IMR-90 (cell line): ENCODE measurements at regions not wholly inside any gene's neighbourhood (a gene's known extent, or its start where the extent isn't known, plus 50 kb on each side); places are given as distances from the start of the nearest gene placed in this dataset.

Experiments
- ATAC-seq: fragments of 200-7000 bp; cut with Tn5 transposase; 2 replicates; pipeline ENCODE4 v1.9.1; 2020; ENCODE audit warnings: low read depth, mild to moderate bottlenecking, moderate library complexity
- BruUV-seq: library from RNA; stranded (reverse); fragments of 400-500 nt; replicated peaks from 2 replicates; lab custom pipeline; 2021; lab: Mats Ljungman, UMichigan
- CTCF ChIA-PET: fragments of 300-600 bp; formaldehyde crosslinking; extraction: SDS; loops from one replicate; lab custom pipeline; 2021; ENCODE audit warnings: antibody characterized with exemption; lab: Yijun Ruan, JAX
- POLR2A ChIA-PET: fragments of 300-600 bp; sonication (Branson Sonifier 250); formaldehyde crosslinking; loops from one replicate; lab custom pipeline; 2022; ENCODE audit warnings: antibody characterized with exemption; ENCODE audit not compliant: unreplicated experiment; lab: Charles Lee
- DNase-seq: peaks from one replicate; pipeline ENCODE4 v3.0.0; 2013
- H2AFZ ChIP-seq: replicated peaks from 2 replicates; pipeline ENCODE3; 2013; ENCODE audit warnings: low read length, mild to moderate bottlenecking; ENCODE audit not compliant: poor library complexity
- H2AK5ac ChIP-seq: 2 replicates; pipeline ENCODE4 v1.6.1; 2013; ENCODE audit warnings: low read depth, low read length, inconsistent platforms
- H2AK9ac ChIP-seq: replicated peaks from 2 replicates; pipeline ENCODE3; 2013; ENCODE audit warnings: mild to moderate bottlenecking, low read depth, low read length, moderate library complexity; ENCODE audit not compliant: poor library complexity
- H2BK120ac ChIP-seq: 2 replicates; pipeline ENCODE4 v1.6.1; 2013; ENCODE audit warnings: low read depth, low read length, inconsistent platforms
- H2BK15ac ChIP-seq: 3 replicates; pipeline ENCODE4 v1.6.1; 2013; ENCODE audit warnings: low read depth, low read length, inconsistent platforms
- H2BK20ac ChIP-seq: 2 replicates; pipeline ENCODE4 v1.6.1; 2013; ENCODE audit warnings: low read depth, mild to moderate bottlenecking, inconsistent platforms, low read length, moderate library complexity
- H2BK5ac ChIP-seq: 2 replicates; pipeline ENCODE4 v1.6.1; 2013; ENCODE audit warnings: mild to moderate bottlenecking, low read depth, low read length, inconsistent platforms; ENCODE audit not compliant: poor library complexity, severe bottlenecking
- H3K14ac ChIP-seq: replicated peaks from 2 replicates; pipeline ENCODE4 v1.6.1; 2013; ENCODE audit warnings: low read depth, low read length, inconsistent platforms
- H3K18ac ChIP-seq: 2 replicates; pipeline ENCODE4 v1.6.1; 2013; ENCODE audit warnings: low read depth, low read length, control low read depth
- H3K23ac ChIP-seq: 2 replicates; pipeline ENCODE4 v1.6.1; 2013; ENCODE audit warnings: low read depth, low read length, inconsistent platforms
- H3K27ac ChIP-seq: 2 replicates; pipeline ENCODE4 v1.5.1; 2013; ENCODE audit warnings: mild to moderate bottlenecking, control low read depth, low read length; ENCODE audit not compliant: insufficient read depth
- H3K27me3 ChIP-seq: 2 replicates; pipeline ENCODE4 v1.6.1; 2013; ENCODE audit warnings: low read length; ENCODE audit not compliant: control insufficient read depth, insufficient read depth
- H3K36me3 ChIP-seq: 2 replicates; pipeline ENCODE4 v1.6.1; 2013; ENCODE audit warnings: low read length, mixed read lengths; ENCODE audit not compliant: control insufficient read depth, insufficient read depth
- H3K4ac ChIP-seq: 2 replicates; pipeline ENCODE4 v1.6.1; 2013; ENCODE audit warnings: low read depth, low read length, inconsistent platforms
- H3K4me1 ChIP-seq: 2 replicates; pipeline ENCODE4 v1.6.1; 2013; ENCODE audit warnings: low read length, mixed read lengths; ENCODE audit not compliant: control insufficient read depth, insufficient read depth
- H3K4me2 ChIP-seq: 2 replicates; pipeline ENCODE4 v1.6.1; 2013; ENCODE audit warnings: low read depth, mild to moderate bottlenecking, control low read depth, low read length, moderate library complexity
- H3K4me3 ChIP-seq: 2 replicates; pipeline ENCODE4 v1.5.1; 2013; ENCODE audit warnings: low read depth, mild to moderate bottlenecking, control low read depth, low read length, moderate library complexity; ENCODE audit not compliant: insufficient read depth
- H3K56ac ChIP-seq: 2 replicates; pipeline ENCODE4 v1.6.1; 2013; ENCODE audit warnings: low read length, inconsistent platforms; ENCODE audit not compliant: insufficient read depth; ENCODE audit errors: extremely low read depth
- H3K79me1 ChIP-seq, 2 experiments: 2 replicates each; pipeline ENCODE4 v1.6.1; 2013; ENCODE audit warnings: low read length in 2 of 2, inconsistent platforms in 1 of 2, low read depth in 1 of 2
- H3K9ac ChIP-seq: 2 replicates; pipeline ENCODE4 v1.6.1; 2013; ENCODE audit warnings: low read depth, low read length, control low read depth
- H3K9me1 ChIP-seq: 2 replicates; pipeline ENCODE4 v1.6.1; 2013; ENCODE audit warnings: low read length, inconsistent platforms; ENCODE audit not compliant: insufficient read depth
- H3K9me3 ChIP-seq: 2 replicates; pipeline ENCODE4 v1.6.1; 2013; ENCODE audit warnings: low read length; ENCODE audit not compliant: control insufficient read depth, insufficient read depth
- H4K20me1 ChIP-seq: 2 replicates; pipeline ENCODE4 v1.6.1; 2013; ENCODE audit warnings: low read length, inconsistent platforms; ENCODE audit not compliant: insufficient read depth
- H4K5ac ChIP-seq: 2 replicates; pipeline ENCODE4 v1.6.1; 2013; ENCODE audit warnings: mild to moderate bottlenecking, low read depth, low read length, control low read depth
- H4K8ac ChIP-seq, 2 experiments: 2 replicates each; pipeline ENCODE4 v1.6.1; 2013; ENCODE audit warnings: low read depth in 2 of 2, low read length in 2 of 2, control low read depth in 1 of 2, inconsistent platforms in 1 of 2
- H4K91ac ChIP-seq: 2 replicates; pipeline ENCODE4 v1.6.1; 2013; ENCODE audit warnings: low read depth, low read length, inconsistent platforms; ENCODE audit not compliant: insufficient read depth
- CEBPB ChIP-seq: IDR thresholded peaks from 2 replicates; pipeline ENCODE4 v1.6.1; 2012; ENCODE audit warnings: low read depth, low read length, improper control_type of control experiment
- CTCF ChIP-seq: conservative IDR thresholded peaks from 2 replicates; pipeline ENCODE4 v1.5.1; 2012; ENCODE audit warnings: mild to moderate bottlenecking, low read depth, low read length, improper control_type of control experiment
- FOS ChIP-seq: fragments of 150-350 bp; IDR thresholded peaks from 2 replicates; pipeline ENCODE4 v1.6.1; 2016; ENCODE audit warnings: low read depth, low read length
- MAFK ChIP-seq: IDR thresholded peaks from 2 replicates; pipeline ENCODE4 v1.6.1; 2012; ENCODE audit warnings: low read depth, low read length, improper control_type of control experiment
- RAD21 ChIP-seq: IDR thresholded peaks from 2 replicates; pipeline ENCODE4 v1.6.1; 2012; ENCODE audit warnings: low read length, improper control_type of control experiment
- USF2 ChIP-seq: fragments of 150-350 bp; IDR thresholded peaks from 2 replicates; pipeline ENCODE4 v1.6.1; 2017; ENCODE audit warnings: mild to moderate bottlenecking, antibody characterized with exemption, low read length, low read depth
- WGBS, 2 experiments: methylation state at CpG; one replicate each; pipeline versions ENCODE4 v1.1.5 to v1.1.7; 2013; ENCODE audit warnings: missing lambda C conversion rate in 2 of 2; ENCODE audit not compliant: insufficient read length in 1 of 2; ENCODE audit errors: extremely low coverage in 2 of 2; 5-methylcytosine and 5-hydroxymethylcytosine counted together
- dilution Hi-C: fragments of 300-500 bp; cut with HindIII; formaldehyde crosslinking; loops from one replicate; pipeline ENCODE4 v1.14.3; 2018; ENCODE audit warnings: low sequenced_read_pairs; ENCODE audit not compliant: unreplicated experiment
- in situ Hi-C: fragments of 300-500 bp; cut with MboI; formaldehyde crosslinking; loops from 3 replicates; pipeline ENCODE4 v1.14.3; 2019; ENCODE audit warnings: low sequenced_read_pairs, inconsistent platforms, mixed read lengths
- intact Hi-C: fragments of 100-400 bp; cut with micrococcal nuclease; formaldehyde crosslinking; loops from 2 replicates; pipeline ENCODE4 v1.10.0; 2022

- Histone ChIP-seq H3K9me3 (no peaks in the 10 kb centered on the region), H3K56ac (no peak overlapping the region; the same call in 1 of the 2 replicates), H4K8ac (peak overlapping the region; percentile 84 to 85), H3K4ac (peak overlapping the region; percentile 84; the same call in 1 of the 2 replicates), H4K91ac (peak overlapping the region; percentile 80), H3K27me3 (no peaks in the 10 kb centered on the region), H3K4me3 (no peak overlapping the region), H2BK15ac (peak overlapping the region; percentile 96; the same call in 2 of the 3 replicates), H3K27ac (no peak overlapping the region; the same call in 1 of the 2 replicates), H2BK120ac (peak overlapping the region; percentile 91), H3K4me1 (peaks cover 9% of the 10 kb centered on the region; the same call in 1 of the 2 replicates), H2AFZ (no peak overlapping the region), H3K79me1 (peaks cover 3 to 22% of the 10 kb centered on the region in 2 experiments; a peak in 2 of 4 replicates), H3K23ac (peak overlapping the region; percentile 54; the same call in 1 of the 2 replicates), H3K9ac (no peak overlapping the region), H2AK9ac (no peak overlapping the region), H4K20me1 (no peaks in the 10 kb centered on the region), H3K36me3 (no peaks in the 10 kb centered on the region), H3K14ac (peak overlapping the region; percentile 62), H2BK20ac (peak overlapping the region; percentile 85), H3K4me2 (no peak overlapping the region; the same call in 1 of the 2 replicates), H2AK5ac (peak overlapping the region; percentile 95), H2BK5ac (peak overlapping the region; percentile 79), H3K9me1 (peaks cover 8% of the 10 kb centered on the region; the same call in 1 of the 2 replicates), H4K5ac (peak overlapping the region; percentile 61; the same call in 1 of the 2 replicates), H3K18ac (peak overlapping the region; percentile 61; the same call in 1 of the 2 replicates)
- DNase-seq = peak; percentile 78
- ATAC-seq = peak; percentile 57
- TF ChIP-seq CTCF = no peak
- TF ChIP-seq CEBPB = peak; percentile 44; the same call in 1 of the 2 replicates
- 0 out of 2 replicates have a peak, but pooled peaks have one; percentile 5 for TF ChIP-seq FOS
- TF ChIP-seq MAFK = no peak
- 0 out of 2 replicates have a peak, but pooled peaks have one; percentile 2 for TF ChIP-seq RAD21
- TF ChIP-seq USF2 = peak; percentile 52; the same call in 1 of the 2 replicates
- ChIA-PET POLR2A (no interaction called here), CTCF (no interaction called here)
- intact Hi-C loops (no loop called here), dilution Hi-C loops (no loop called here), in situ Hi-C loops (no loop called here)
- BruUV-seq = no TSS peak
- 60% methylated on average over 1 of the region's 6 CpGs; no CpG with 5 or more reads in 1 of the 2 experiments for WGBS, 2 experiments
These were observed 478.7 kb downstream of the INHBA start for GRCh38 chr7:41224063-41224763.
